ENCODE measurements at regions not wholly inside any gene's neighbourhood (a gene's known extent, or its start where the extent isn't known, plus 50 kb on each side); places are given as distances from the start of the nearest gene placed in this dataset.
"Not testable (repeated sequence)": the region's sequence is repeated elsewhere in the genome, so short reads cannot be mapped to it uniquely, and the experiment has no call there.

DNA sequence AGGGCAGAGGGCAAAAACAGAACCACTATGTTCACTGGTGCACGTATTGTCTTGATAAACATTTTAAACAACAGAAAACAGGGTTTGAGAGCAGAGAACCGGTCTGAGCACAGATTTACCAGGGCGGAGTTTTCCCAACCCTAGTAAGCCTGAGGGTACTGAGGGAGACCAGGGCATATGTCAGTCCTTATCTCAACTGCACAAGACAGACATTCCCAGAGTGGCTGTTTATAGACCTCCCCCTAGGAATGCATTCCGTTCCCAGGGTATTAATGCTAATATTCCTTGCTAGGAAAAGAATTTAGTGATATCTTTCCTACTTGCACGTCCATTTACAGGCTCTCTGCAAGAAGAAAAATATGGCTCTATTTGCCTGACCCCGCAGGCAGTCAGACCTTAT lies 99.7 kb upstream of the ANKRD50 start:
- not testable (repeated sequence) for TF ChIP-seq POLR2A (IDR thresholded peaks at IDR 0.05; ENCODE audit: low read length); GATA1 (IDR thresholded peaks at IDR 0.05; ENCODE audit: low read depth, low read length)

All from erythroblast (primary cell).